ENCODE measurements at regions not wholly inside any gene's neighbourhood (a gene's known extent, or its start where the extent isn't known, plus 50 kb on each side); places are given as distances from the start of the nearest gene placed in this dataset.

DNA sequence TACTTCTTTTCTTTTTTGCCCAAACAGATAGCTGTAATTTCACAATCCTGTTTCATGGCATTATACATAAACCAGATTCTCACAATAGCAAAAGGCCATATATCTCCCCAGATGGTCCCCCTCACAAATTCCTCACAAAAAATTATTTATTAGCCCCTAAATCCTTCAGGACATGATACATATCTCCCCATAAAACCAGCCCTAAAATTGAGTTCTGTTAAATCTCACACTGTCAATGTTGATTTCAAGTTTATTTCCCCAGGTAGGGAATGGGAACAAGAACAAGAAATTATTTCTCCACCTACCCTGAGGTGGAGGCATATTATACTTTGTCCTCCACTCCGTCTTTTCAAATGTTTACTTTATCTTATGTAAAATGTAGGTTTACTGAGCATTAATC lies 163.4 kb upstream of the CHRM3 start:
- Histone ChIP-seq H3K36me3 (ENCODE audit: control insufficient read depth in 2 of 2, extremely low read depth in 1 of 2, insufficient read depth in 2 of 2, low read length in 2 of 2) (no peaks in the 10 kb centered on the region), H3K27ac (ENCODE audit: insufficient read depth, low read depth, low read length) (no peak overlapping the region), H3K9ac (replicated peaks; ENCODE audit: extremely low read depth, insufficient read depth, low read length) (no peak overlapping the region), H3K27me3 (ENCODE audit: control insufficient read depth in 2 of 2, insufficient read depth in 2 of 2, low read length in 2 of 2) (no peaks in the 10 kb centered on the region), H3K4me3 (replicated peaks in 1 of 3; ENCODE audit: insufficient read depth in 1 of 3, low read depth in 1 of 3, low read length in 3 of 3) (no peak overlapping the region), H3K4me2 (ENCODE audit: insufficient read depth, low read length) (no peak overlapping the region), H4K20me1 (replicated peaks; ENCODE audit: control insufficient read depth, extremely low read depth, insufficient read depth, low read length) (no peaks in the 10 kb centered on the region), H2AFZ (ENCODE audit: low read depth, low read length) (no peak overlapping the region), H3K79me2 (ENCODE audit: control insufficient read depth, insufficient read depth, low read length) (no peaks in the 10 kb centered on the region), H3K9me3 (replicated peaks; ENCODE audit: control insufficient read depth, insufficient read depth, low read length) (no peaks in the 10 kb centered on the region), H3K4me1 (ENCODE audit: control insufficient read depth, extremely low read depth, insufficient read depth, low read length) (no peaks in the 10 kb centered on the region), H3K9me1 (replicated peaks; ENCODE audit: control insufficient read depth, extremely low read depth, insufficient read depth, low read length) (no peaks in the 10 kb centered on the region)
- no TSS peak for BruUV-seq (replicated peaks)
- POLR2A ChIA-PET = no interaction called here
- FAIRE-seq = no peak
- intact Hi-C loops (cut with micrococcal nuclease) = no loop called here
- dilution Hi-C loops (cut with MboI; ENCODE audit: extremely low pct_ligation_motif_present, low sequenced_read_pairs) = no loop called here
- TF ChIP-seq, protein P1, sequence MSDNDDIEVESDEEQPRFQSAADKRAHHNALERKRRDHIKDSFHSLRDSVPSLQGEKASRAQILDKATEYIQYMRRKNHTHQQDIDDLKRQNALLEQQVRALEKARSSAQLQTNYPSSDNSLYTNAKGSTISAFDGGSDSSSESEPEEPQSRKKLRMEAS (IDR thresholded peaks at IDR 0.05; ENCODE audit: insufficient read depth, insufficient read length) = no peak
- TF ChIP-seq JUN (IDR thresholded peaks at IDR 0.05; ENCODE audit: borderline replicate concordance, insufficient read depth, insufficient read length, low read depth) (no peak), MYC (IDR thresholded peaks at IDR 0.05; ENCODE audit: low read depth, low read length) (no peak), POLR2AphosphoS5 (IDR thresholded peaks at IDR 0.05; ENCODE audit: insufficient read depth, low read depth, low read length) (no peak), GATA2 (IDR thresholded peaks at IDR 0.05; ENCODE audit: insufficient read depth, insufficient read length, low read depth, low read length) (no peak), EZH2 (IDR thresholded peaks at IDR 0.05; ENCODE audit: borderline replicate concordance, low read depth, low read length, severe bottlenecking) (no peak), FOS (IDR thresholded peaks at IDR 0.05; ENCODE audit: borderline replicate concordance, insufficient read depth, low read length) (no peak), CTCF (IDR thresholded peaks at IDR 0.05; ENCODE audit: extremely low read depth in 1 of 2, insufficient read depth in 1 of 2, low read depth in 1 of 2, low read length in 2 of 2) (no peak), POLR2A (IDR thresholded peaks at IDR 0.05; ENCODE audit: low read depth, low read length) (no peak)
- DNase-seq (ENCODE audit: low read depth, low spot score) = no peak
- CTCF ChIA-PET = no interaction called here

Measured in endothelial cell of umbilical vein (primary cell).